Activated CD4-positive, alpha-beta T cell treated with anti-CD3 and anti-CD28 coated beads, Interleukin-2, amount 10 ng/mL, durations not matched to agents 7 days and 5 days (primary cell): ENCODE measurements at regions not wholly inside any gene's neighbourhood (a gene's known extent, or its start where the extent isn't known, plus 50 kb on each side); places are given as distances from the start of the nearest gene placed in this dataset.

Experiments used
- CTCF ChIA-PET: fragments of 350-600 bp; sonication (Branson Sonifier 250); formaldehyde crosslinking; loops from one replicate; lab custom pipeline; 2021; ENCODE audit warnings: antibody characterized with exemption; lab: Charles Lee
- POLR2A ChIA-PET: fragments of 350-600 bp; sonication (Branson Sonifier 250); formaldehyde crosslinking; loops from one replicate; lab custom pipeline; 2021; ENCODE audit warnings: antibody characterized with exemption; lab: Charles Lee
- DNase-seq: peaks from one replicate; pipeline ENCODE4 v3.0.0-alpha.2; 2020
- H3K27ac Mint-ChIP-seq: one replicate; pipeline ENCODE4 v1.8.0; 2021; ENCODE audit warnings: mild to moderate bottlenecking, moderate library complexity, mixed read lengths
- H3K27me3 Mint-ChIP-seq: one replicate; pipeline ENCODE4 v1.8.0; 2021; ENCODE audit warnings: mixed read lengths
- H3K36me3 Mint-ChIP-seq: one replicate; pipeline ENCODE4 v1.8.0; 2021; ENCODE audit warnings: low read depth, mixed read lengths
- H3K4me1 Mint-ChIP-seq: one replicate; pipeline ENCODE4 v1.8.0; 2021; ENCODE audit warnings: mixed read lengths
- H3K4me3 Mint-ChIP-seq: one replicate; pipeline ENCODE4 v1.8.0; 2021; ENCODE audit warnings: mild to moderate bottlenecking, moderate library complexity, mixed read lengths
- H3K9me3 Mint-ChIP-seq: one replicate; pipeline ENCODE4 v1.8.0; 2021; ENCODE audit warnings: mixed read lengths

DNA sequence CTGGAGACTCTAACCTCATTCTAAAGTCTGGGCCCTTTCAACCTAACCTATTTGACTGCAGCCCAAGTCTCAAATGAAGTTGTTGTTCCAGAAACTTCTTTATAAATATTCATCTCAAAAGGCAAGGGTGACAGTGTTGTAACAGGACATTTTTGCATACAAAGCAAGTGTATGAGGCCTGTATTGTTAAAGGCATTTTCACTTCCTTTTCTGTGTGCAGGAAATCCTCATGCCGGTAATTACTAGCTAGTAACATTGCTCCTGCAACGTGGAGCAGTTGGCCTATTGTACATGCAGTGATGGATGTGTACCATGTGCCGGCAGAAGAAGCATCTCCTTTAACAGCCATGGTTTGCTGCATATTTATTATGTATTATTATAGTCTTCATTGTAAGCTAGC is 156.5 kb upstream of the RMST start:
- H3K9me3 Mint-ChIP-seq = no peaks in the 10 kb centered on the region
- CTCF ChIA-PET = no interaction called here
- H3K27me3 Mint-ChIP-seq = peaks cover 8% of the 10 kb centered on the region
- no peaks in the 10 kb centered on the region for H3K36me3 Mint-ChIP-seq
- H3K27ac Mint-ChIP-seq = no peak overlapping the region
- H3K4me3 Mint-ChIP-seq = no peak overlapping the region
- peaks cover 1% of the 10 kb centered on the region for H3K4me1 Mint-ChIP-seq
- DNase-seq = no peak
- POLR2A ChIA-PET = no interaction called here

DNA sequence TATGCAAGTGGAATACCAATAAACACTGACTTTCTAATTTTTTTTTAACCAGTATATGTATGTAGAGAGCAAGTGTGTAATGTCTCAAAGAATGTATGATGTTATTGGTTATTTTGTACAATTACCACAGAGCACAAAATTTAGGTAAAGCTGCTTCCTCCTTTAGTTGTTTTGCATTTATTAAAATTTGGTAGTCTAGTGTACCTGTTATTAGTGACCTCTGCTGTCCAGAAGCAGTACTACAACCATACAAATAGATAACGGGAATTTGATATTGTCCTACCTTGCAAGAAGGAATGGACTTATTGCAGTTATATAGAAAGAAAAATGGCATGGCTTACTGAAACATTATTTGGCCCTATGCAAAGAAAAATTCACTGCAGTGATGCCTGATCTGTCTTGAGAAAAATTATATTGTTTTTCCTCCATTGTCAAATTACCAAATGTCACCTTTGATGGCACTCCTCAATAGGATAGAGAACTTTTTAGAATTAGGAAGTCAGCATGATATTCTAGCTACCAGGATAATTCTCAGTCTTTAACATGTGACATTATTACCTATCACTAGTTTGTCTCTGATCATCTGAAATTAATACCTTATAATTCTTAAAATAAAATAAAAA is 153.9 kb upstream of the RMST start:
- Mint-ChIP-seq H3K4me1 (peaks cover 1% of the 10 kb centered on the region), H3K9me3 (no peaks in the 10 kb centered on the region), H3K4me3 (no peak overlapping the region), H3K27me3 (peaks cover 6% of the 10 kb centered on the region), H3K36me3 (no peaks in the 10 kb centered on the region), H3K27ac (no peak overlapping the region)
- DNase-seq = peak; percentile 54
- ChIA-PET POLR2A (no interaction called here), CTCF (no interaction called here)

DNA sequence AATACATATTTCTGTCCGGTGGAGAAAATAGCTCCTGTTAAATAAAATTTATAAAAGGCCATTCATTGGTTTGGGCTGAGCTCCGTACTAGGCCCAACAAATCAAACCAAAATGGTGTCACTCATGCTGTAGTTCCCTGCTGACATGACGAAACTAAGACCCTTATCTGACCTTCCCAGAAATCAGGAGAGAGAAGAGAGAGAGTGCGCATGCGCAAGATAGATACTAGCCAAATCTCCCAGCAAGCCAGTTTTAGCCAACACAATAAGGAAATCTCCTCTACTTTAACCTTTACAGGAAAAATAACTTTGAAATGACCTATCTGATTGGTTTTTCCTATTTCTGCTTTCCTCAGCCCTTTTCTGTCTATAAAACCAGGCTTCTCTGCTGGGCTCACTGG is 152.7 kb upstream of the RMST start:
- H3K36me3 Mint-ChIP-seq = no peaks in the 10 kb centered on the region

DNA sequence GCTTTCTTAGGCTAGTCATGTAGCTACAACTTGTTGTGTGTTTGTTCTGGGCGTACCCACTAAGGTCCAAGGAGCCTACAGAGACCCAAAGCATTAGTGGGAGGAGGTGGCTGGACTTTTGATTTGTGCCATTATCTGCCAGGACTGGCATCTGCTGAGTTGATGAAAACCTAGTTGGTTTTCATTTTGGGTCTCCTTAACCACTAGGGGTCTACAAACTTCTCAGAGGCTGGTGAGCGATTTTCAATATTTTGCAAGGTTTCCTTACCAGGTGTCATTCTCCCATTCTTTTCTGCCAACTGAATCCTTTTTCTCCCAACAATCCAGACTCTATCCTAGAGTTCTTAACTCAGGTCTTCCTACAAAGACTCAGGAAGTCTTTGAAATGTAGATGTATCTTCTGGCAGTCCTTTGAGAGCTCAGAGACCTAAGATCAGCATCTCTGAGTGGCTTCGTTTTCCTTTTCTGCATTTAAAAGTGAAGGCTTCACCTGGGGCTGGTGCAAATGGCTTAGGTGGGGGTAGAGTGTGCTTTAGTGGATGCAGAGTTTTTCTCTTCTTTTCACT is 150.0 kb upstream of the RMST start:
- no peak overlapping the region for H3K27ac Mint-ChIP-seq
- DNase-seq = no peak
- H3K4me1 Mint-ChIP-seq = peaks cover 1% of the 10 kb centered on the region
- no peaks in the 10 kb centered on the region for H3K9me3 Mint-ChIP-seq
- H3K4me3 Mint-ChIP-seq = no peak overlapping the region
- ChIA-PET POLR2A (no interaction called here), CTCF (no interaction called here)
- no peaks in the 10 kb centered on the region for H3K36me3 Mint-ChIP-seq
- peaks cover 12% of the 10 kb centered on the region for H3K27me3 Mint-ChIP-seq

More for the DNA sequence above, 152.7 kb upstream of the RMST start:
- ChIA-PET POLR2A (no interaction called here), CTCF (no interaction called here)
- peaks cover 6% of the 10 kb centered on the region for H3K27me3 Mint-ChIP-seq
- H3K4me3 Mint-ChIP-seq = no peak overlapping the region
- H3K27ac Mint-ChIP-seq = no peak overlapping the region
- no peaks in the 10 kb centered on the region for H3K9me3 Mint-ChIP-seq
- no peak for DNase-seq
- peaks cover 1% of the 10 kb centered on the region for H3K4me1 Mint-ChIP-seq

DNA sequence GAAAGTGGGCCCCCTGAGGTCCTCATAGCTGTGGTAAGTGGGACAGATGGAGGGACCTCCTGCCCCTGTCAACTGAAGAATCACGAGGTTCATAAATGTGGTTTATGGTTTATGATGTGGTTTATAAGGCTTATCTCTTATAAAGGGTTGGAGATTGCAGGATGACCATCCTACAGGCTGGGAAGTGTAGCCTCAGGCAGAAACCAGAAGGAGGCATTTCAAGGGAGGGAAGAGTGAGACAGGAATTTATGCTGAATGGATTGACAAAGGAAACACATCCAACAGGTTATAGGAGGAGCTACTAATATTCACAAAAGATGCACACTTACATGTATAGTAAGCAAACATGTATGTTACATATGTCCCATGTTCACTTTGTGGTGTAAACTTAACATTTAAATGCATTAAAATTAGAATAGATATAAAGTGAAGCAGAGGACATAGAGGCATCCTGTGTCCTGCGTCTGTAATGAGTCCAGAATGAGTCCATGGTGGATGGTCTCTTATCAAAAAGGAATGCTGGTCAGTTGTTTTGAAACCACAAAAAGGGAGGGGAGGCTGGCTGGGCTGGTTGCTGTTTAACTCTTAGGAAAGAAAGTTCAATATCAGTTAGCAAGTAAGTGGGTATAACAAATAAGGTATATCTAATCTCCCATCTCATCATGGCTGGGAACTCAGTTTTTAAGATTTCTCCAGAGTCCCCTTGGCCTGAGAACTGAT is 149.0 kb upstream of the RMST start:
- H3K9me3 Mint-ChIP-seq = no peaks in the 10 kb centered on the region
- H3K4me3 Mint-ChIP-seq = no peak overlapping the region
- DNase-seq = no peak
- peaks cover 12% of the 10 kb centered on the region for H3K27me3 Mint-ChIP-seq
- ChIA-PET CTCF (no interaction called here), POLR2A (no interaction called here)
- H3K36me3 Mint-ChIP-seq = no peaks in the 10 kb centered on the region
- H3K4me1 Mint-ChIP-seq = peaks cover under 1% of the 10 kb centered on the region
- no peak overlapping the region for H3K27ac Mint-ChIP-seq

DNA sequence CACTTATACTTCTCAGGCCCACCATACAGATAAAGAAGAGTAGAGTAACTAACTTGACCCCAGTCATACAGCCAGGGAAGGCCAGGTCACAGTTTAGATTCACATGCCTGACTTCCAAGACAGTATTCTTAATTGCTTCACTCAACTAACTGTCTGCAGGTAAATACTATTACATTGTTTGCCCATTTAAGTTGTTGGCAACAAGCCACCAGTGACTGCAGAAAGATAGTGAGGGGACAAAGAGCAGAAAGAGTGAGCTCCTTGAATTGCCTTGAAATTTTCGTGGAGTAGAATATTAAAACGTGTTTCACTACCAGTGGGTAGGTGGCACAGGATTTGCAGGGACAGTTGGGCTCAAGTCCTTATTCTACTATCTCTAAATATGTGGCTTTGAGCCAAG is 146.3 kb upstream of the RMST start:
- DNase-seq = no peak
- H3K27me3 Mint-ChIP-seq = peaks cover 8% of the 10 kb centered on the region
- H3K36me3 Mint-ChIP-seq = no peaks in the 10 kb centered on the region
- H3K9me3 Mint-ChIP-seq = no peaks in the 10 kb centered on the region
- H3K4me3 Mint-ChIP-seq = no peak overlapping the region
- no peaks in the 10 kb centered on the region for H3K4me1 Mint-ChIP-seq
- POLR2A ChIA-PET = no interaction called here
- no peak overlapping the region for H3K27ac Mint-ChIP-seq
- CTCF ChIA-PET = no interaction called here

DNA sequence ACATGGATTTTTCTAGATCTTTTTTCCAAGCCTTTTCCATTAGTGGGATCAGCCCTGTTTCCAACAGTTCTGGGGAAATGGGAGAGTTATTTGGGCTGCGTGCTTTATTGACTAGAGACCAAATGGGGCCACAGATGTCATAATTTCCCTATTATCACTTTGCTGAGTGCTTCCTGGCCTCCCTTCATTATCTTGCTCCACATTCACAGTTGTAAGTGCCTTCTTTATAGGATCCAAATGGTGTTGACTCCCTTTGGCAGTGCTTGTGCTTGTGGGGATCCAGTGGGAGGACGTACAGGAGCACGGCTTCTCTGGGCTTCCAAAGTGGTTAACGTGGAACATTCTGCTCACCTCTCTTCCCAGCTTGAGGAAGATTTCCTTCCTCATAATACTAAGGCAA is 141.0 kb upstream of the RMST start:
- POLR2A ChIA-PET = no interaction called here
- Mint-ChIP-seq H3K4me3 (no peak overlapping the region), H3K27me3 (peaks cover 11% of the 10 kb centered on the region), H3K4me1 (no peaks in the 10 kb centered on the region), H3K9me3 (no peaks in the 10 kb centered on the region), H3K36me3 (no peaks in the 10 kb centered on the region), H3K27ac (no peak overlapping the region)
- CTCF ChIA-PET = no interaction called here
- no peak for DNase-seq

DNA sequence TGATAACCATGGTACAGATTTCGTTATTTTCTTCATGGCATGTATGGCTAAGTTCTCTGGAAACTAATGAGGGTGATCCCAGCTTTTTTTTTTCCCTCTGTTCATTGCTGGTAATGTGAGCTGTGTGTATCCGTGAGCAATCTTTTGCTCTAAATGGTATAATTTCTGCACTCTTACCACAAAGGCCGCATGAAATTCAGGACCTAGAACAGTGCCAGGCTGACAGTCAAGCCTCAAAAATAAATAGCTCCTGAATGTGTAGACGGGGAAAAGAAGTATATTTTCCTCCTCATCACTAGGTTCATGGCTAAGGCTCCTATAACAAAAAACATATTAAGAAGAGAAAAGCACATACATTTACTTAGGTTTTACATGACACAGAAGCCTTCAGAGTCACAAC is 140.2 kb upstream of the RMST start:
- Mint-ChIP-seq H3K4me3 (no peak overlapping the region), H3K9me3 (no peaks in the 10 kb centered on the region), H3K27me3 (peaks cover 7% of the 10 kb centered on the region), H3K27ac (no peak overlapping the region), H3K36me3 (no peaks in the 10 kb centered on the region), H3K4me1 (no peaks in the 10 kb centered on the region)
- ChIA-PET POLR2A (no interaction called here), CTCF (no interaction called here)
- no peak for DNase-seq

DNA sequence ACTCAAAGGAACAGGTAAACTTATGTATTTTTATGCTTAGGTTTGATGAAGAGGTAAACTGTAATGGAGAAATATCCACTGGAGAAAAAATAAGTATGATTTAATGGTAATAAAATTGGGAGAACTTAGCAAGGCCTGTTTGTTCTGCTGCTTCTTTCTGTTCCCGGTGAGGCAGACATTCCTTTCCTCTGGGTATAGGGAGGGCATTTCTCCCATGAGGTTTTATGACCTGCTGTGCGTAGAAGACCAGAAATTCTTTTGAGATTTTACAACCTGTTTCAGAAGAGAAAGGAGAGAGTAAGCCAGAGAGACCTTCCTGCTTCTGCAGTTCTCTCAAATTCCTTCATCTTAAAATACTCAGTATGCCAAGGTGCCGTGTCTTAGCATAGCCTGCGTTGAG is 139.4 kb upstream of the RMST start:
- Mint-ChIP-seq H3K9me3 (no peaks in the 10 kb centered on the region), H3K4me3 (no peak overlapping the region)

DNA sequence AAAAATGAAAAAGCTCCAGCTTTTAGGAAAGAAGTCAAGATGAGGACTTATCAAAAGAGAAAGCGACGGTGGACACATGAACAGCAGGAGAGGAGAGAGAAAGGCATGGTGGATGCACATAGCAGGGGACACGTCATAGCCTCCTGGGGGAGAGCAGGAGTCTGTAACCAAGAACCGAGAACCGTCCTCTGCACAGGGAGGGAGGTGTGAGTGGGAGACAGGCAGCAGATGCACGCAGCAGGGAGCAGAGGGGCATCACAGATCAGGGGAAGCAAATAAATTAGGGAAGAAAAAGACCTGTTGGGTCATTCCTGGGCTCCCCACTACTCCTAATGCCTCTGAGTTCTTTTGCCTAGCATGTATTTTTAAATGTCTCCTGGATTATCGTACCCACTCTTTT is 138.1 kb upstream of the RMST start:
- CTCF ChIA-PET = no interaction called here
- no peak for DNase-seq
- Mint-ChIP-seq H3K27ac (no peak overlapping the region), H3K27me3 (peaks cover 10% of the 10 kb centered on the region), H3K36me3 (no peaks in the 10 kb centered on the region), H3K9me3 (no peaks in the 10 kb centered on the region), H3K4me3 (no peak overlapping the region), H3K4me1 (no peaks in the 10 kb centered on the region)
- POLR2A ChIA-PET = interaction anchor here (0.6 kb wide), 1 partner anchor 100 kb away, joined by 4 read pairs; no protein-coding TSS in a partner anchor

More for the DNA sequence above, 139.4 kb upstream of the RMST start:
- Mint-ChIP-seq H3K36me3 (no peaks in the 10 kb centered on the region), H3K27me3 (peaks cover 7% of the 10 kb centered on the region), H3K27ac (no peak overlapping the region), H3K4me1 (no peaks in the 10 kb centered on the region)
- CTCF ChIA-PET = no interaction called here
- POLR2A ChIA-PET = no interaction called here
- DNase-seq = no peak

DNA sequence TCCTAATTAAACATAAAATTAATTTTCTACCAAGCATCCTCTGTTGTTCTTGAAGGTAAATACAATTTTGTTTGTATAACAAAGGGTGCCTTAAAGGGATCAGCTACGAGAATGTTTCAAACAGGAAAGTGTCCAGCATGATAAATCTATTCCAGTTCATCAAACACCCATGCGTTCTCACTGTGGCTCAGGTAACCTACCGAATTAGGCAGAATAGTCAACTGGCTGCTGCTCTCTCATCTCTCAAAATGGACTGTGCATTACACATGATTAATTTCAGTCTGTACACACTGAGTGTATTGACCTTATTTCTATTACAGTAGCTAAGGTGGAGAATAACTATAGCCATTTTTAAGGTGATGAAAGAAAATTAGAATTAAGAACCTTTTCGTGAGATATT is 127.5 kb upstream of the RMST start:
- Mint-ChIP-seq H3K36me3 (no peaks in the 10 kb centered on the region), H3K4me3 (no peak overlapping the region), H3K27ac (no peak overlapping the region), H3K9me3 (no peaks in the 10 kb centered on the region), H3K4me1 (no peaks in the 10 kb centered on the region), H3K27me3 (peaks cover 4% of the 10 kb centered on the region)
- DNase-seq = no peak
- ChIA-PET POLR2A (no interaction called here), CTCF (no interaction called here)

DNA sequence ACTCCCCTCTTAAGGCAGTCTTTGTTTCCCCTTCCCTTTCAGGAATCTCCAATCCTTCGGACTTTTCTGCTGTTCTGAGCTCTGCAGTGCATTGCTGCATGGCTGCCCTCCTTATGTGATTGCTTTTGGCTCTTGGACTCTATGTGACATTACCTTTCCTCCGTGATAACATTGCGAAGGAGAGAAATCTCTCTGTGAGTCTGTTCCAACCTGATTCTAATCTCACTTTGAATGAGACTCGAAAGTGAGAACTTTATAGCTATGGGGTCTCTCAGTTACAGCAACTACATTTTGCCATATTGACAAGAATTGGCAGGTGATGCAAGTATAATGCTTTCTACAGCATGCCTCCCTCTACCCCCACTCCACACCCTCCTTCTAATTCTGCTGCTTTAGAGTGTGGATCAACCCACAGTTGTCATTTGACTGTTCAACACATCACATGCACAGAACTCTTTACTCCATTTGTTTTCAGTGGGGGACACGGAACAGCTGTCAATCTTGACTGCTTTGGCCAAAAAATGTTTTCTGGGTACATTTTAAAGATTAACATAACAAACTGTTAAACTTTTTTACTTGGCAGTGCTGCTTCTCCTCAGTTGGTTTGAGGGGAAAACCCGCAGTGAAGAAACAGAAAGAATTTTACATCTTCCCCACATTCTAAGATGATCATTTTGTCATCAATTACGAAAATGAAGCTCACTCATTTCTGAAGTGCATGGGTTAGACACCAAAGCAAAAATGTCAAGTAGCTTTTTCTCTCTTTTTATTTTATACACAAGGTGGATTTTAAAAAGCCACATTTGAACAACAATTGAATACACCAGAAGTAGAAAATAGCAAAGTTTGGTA is 125.5 kb upstream of the RMST start:
- Mint-ChIP-seq H3K27me3 (peaks cover 4% of the 10 kb centered on the region), H3K4me1 (no peaks in the 10 kb centered on the region), H3K36me3 (no peaks in the 10 kb centered on the region), H3K27ac (no peak overlapping the region), H3K9me3 (no peaks in the 10 kb centered on the region), H3K4me3 (no peak overlapping the region)
- POLR2A ChIA-PET = no interaction called here
- CTCF ChIA-PET = interaction anchor here (1.7 kb wide), 1 partner anchor 18 kb away, joined by 4 read pairs; no protein-coding TSS in a partner anchor
- DNase-seq = no peak

DNA sequence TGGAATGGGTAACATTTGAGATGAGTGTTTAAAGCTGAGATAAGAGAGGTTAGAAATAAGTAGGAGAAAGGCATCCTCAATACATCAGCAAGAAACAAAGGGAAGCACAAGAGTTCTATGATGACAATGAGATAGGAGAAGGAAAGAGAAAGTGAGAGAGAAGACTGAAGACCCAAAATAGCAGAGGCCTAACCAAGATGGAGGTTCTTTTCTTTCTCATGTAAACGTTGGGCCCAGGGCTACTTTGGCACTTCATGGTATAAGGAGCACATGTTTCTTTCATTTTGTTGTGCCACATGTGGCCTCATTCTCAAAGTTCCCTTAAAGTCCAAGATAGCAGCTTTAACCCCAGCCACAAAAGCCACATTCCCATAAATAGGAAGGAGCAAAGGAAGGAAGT is 120.5 kb upstream of the RMST start:
- Mint-ChIP-seq H3K9me3 (no peaks in the 10 kb centered on the region), H3K4me1 (no peaks in the 10 kb centered on the region), H3K36me3 (no peaks in the 10 kb centered on the region), H3K4me3 (no peak overlapping the region), H3K27me3 (peaks cover 2% of the 10 kb centered on the region), H3K27ac (no peak overlapping the region)
- POLR2A ChIA-PET = no interaction called here
- DNase-seq = no peak
- CTCF ChIA-PET = no interaction called here
